ENCODE measurements at regions not wholly inside any gene's neighbourhood (a gene's known extent, or its start where the extent isn't known, plus 50 kb on each side); places are given as distances from the start of the nearest gene placed in this dataset.
"Not testable (repeated sequence)": the region's sequence is repeated elsewhere in the genome, so short reads cannot be mapped to it uniquely, and the experiment has no call there.

GRCh38 chr4:65265526-65265925 is 404.8 kb downstream of the EPHA5 start:
- no peak for DNase-seq (ENCODE audit: low read depth, low spot score)

GRCh38 chr4:65259296-65259695 is 411.0 kb downstream of the EPHA5 start:
- DNase-seq (ENCODE audit: low read depth, low spot score), result no peak

- no peak for DNase-seq (ENCODE audit: low read depth, low spot score)
These were observed 419.4 kb downstream of the EPHA5 start for GRCh38 chr4:65250916-65251315.

- no peak for DNase-seq (ENCODE audit: low read depth, low spot score)
These were observed 421.2 kb downstream of the EPHA5 start for GRCh38 chr4:65249111-65249510.

GRCh38 chr4:65242156-65242846 is 428.0 kb downstream of the EPHA5 start:
- DNase-seq (ENCODE audit: low read depth, low spot score), result no peak

GRCh38 chr4:65241257-65241997 is 428.9 kb downstream of the EPHA5 start:
- DNase-seq (ENCODE audit: low read depth, low spot score), result no peak

GRCh38 chr4:65234061-65234460 is 436.2 kb downstream of the EPHA5 start:
- no peak for DNase-seq (ENCODE audit: low read depth, low spot score)

GRCh38 chr4:65227628-65228027 is 442.7 kb downstream of the EPHA5 start:
- DNase-seq (ENCODE audit: low read depth, low spot score), result no peak

- no peak for DNase-seq (ENCODE audit: low read depth, low spot score)
These were observed 446.7 kb downstream of the EPHA5 start for GRCh38 chr4:65223601-65224000.

GRCh38 chr4:65223074-65223473 is 447.2 kb downstream of the EPHA5 start:
- not testable (repeated sequence) for DNase-seq (ENCODE audit: low read depth, low spot score)

GRCh38 chr4:65217179-65217578 is 453.1 kb downstream of the EPHA5 start:
- DNase-seq (ENCODE audit: low read depth, low spot score), result no peak

- DNase-seq (ENCODE audit: low read depth, low spot score), result no peak
These were observed 467.4 kb downstream of the EPHA5 start for GRCh38 chr4:65202853-65203236.

GRCh38 chr4:65202165-65202852 is 468.0 kb downstream of the EPHA5 start:
- DNase-seq (ENCODE audit: low read depth, low spot score), result no peak

- DNase-seq (ENCODE audit: low read depth, low spot score), result no peak
These were observed 474.6 kb downstream of the EPHA5 start for GRCh38 chr4:65195666-65196065.

GRCh38 chr4:65195002-65195401 is 475.3 kb downstream of the EPHA5 start:
- DNase-seq (ENCODE audit: low read depth, low spot score), result no peak

GRCh38 chr4:65193985-65194384 is 476.3 kb downstream of the EPHA5 start:
- DNase-seq (ENCODE audit: low read depth, low spot score), result no peak

- DNase-seq (ENCODE audit: low read depth, low spot score), result no peak
These were observed 479.5 kb downstream of the EPHA5 start for GRCh38 chr4:65190780-65191179.

GRCh38 chr4:65175585-65175984 is 494.7 kb downstream of the EPHA5 start:
- no peak for DNase-seq (ENCODE audit: low read depth, low spot score)

GRCh38 chr4:65170768-65171514 is 499.3 kb downstream of the EPHA5 start:
- no peak for DNase-seq (ENCODE audit: low read depth, low spot score)

GRCh38 chr4:65167719-65168118 is 502.6 kb downstream of the EPHA5 start:
- no peak for DNase-seq (ENCODE audit: low read depth, low spot score)

GRCh38 chr4:65152205-65152604 is 518.1 kb downstream of the EPHA5 start:
- DNase-seq (ENCODE audit: low read depth, low spot score), result no peak

- no peak for DNase-seq (ENCODE audit: low read depth, low spot score)
These were observed 530.3 kb downstream of the EPHA5 start for GRCh38 chr4:65139998-65140397.

Measured in ELF-1 (cell line).